ENCODE measurements at regions not wholly inside any gene's neighbourhood (a gene's known extent, or its start where the extent isn't known, plus 50 kb on each side); places are given as distances from the start of the nearest gene placed in this dataset.

DNA sequence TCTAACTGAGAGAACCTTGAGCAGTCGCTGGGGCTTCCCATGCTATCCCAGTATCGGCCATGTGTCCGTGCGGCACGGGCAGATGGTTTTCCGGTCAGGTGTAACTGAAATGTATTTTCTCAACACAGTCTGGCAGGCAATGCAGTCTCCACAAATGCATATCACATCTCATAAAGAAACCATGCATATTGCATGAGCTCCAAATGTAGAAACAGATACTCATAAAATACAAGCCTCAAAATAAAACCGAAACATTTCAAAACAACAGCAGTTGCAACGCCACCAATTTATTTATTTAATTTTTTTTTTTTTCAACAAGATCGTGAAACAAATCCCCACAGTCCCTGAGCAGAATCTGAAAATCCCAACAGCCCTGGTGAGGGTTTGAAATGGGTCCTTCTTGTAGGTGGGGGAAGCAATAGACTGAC, 299.4 kb downstream of the LPIN1 start:
- TF ChIP-seq, protein P1, sequence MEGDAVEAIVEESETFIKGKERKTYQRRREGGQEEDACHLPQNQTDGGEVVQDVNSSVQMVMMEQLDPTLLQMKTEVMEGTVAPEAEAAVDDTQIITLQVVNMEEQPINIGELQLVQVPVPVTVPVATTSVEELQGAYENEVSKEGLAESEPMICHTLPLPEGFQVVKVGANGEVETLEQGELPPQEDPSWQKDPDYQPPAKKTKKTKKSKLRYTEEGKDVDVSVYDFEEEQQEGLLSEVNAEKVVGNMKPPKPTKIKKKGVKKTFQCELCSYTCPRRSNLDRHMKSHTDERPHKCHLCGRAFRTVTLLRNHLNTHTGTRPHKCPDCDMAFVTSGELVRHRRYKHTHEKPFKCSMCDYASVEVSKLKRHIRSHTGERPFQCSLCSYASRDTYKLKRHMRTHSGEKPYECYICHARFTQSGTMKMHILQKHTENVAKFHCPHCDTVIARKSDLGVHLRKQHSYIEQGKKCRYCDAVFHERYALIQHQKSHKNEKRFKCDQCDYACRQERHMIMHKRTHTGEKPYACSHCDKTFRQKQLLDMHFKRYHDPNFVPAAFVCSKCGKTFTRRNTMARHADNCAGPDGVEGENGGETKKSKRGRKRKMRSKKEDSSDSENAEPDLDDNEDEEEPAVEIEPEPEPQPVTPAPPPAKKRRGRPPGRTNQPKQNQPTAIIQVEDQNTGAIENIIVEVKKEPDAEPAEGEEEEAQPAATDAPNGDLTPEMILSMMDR (IDR thresholded peaks at IDR 0.05) = no peak
- no peak for TF ChIP-seq POLR2A (IDR thresholded peaks at IDR 0.05)
